Pancreas (tissue), 10 donors: ENCODE measurements at regions not wholly inside any gene's neighbourhood (a gene's known extent, or its start where the extent isn't known, plus 50 kb on each side); places are given as distances from the start of the nearest gene placed in this dataset.

Experiments
- ATAC-seq, 4 donors: fragments of 200-7000 bp; cut with Tn5 transposase; one replicate each; pipeline versions ENCODE4 v1.8.0 to v1.9.1; 2020; ENCODE audit warnings: mild to moderate bottlenecking in 4 of 4, moderate library complexity in 4 of 4
- DNase-seq, 6 donors: peaks; one replicate each; pipeline ENCODE4 v3.0.0-alpha.2; 2020
- FAIRE-seq: peaks from 2 replicates; lab custom pipeline; 2012; peaks lifted over from hg19 to GRCh38; lab: Jason Lieb, UNC
- H3K27ac ChIP-seq, 4 donors: fragments of 200-600 bp; sonication (generic); 1 replicate in 3 of 4; 2 replicates in 1 of 4; pipeline versions ENCODE4 v1.5.0 to v1.8.0; 2020
- H3K27me3 ChIP-seq, 4 donors: fragments of 200-600 bp; one replicate each; pipeline ENCODE4 v1.8.0; 2021
- H3K36me3 ChIP-seq, 3 donors: fragments of 200-600 bp; sonication (generic) in 1 of 3; one replicate each; pipeline versions ENCODE4 v1.5.0 to v1.8.0; 2020 to 2021
- H3K4me1 ChIP-seq, 3 donors: fragments of 200-600 bp; one replicate each; pipeline ENCODE4 v1.8.0; 2021
- H3K4me3 ChIP-seq, 4 donors: fragments of 200-600 bp; sonication (generic) in 2 of 4; one replicate each; pipeline versions ENCODE4 v1.5.0 to v1.8.0; 2020 to 2021
- H3K9me3 ChIP-seq, 4 donors: fragments of 200-600 bp; one replicate each; pipeline ENCODE4 v1.8.0; 2021
- WGBS, 2 donors: extraction: QIAGEN DNeasy Blood & Tissue Kit; methylation state at CpG; one replicate each; pipeline ENCODE4 v1.1.7; 2013; 5-methylcytosine and 5-hydroxymethylcytosine counted together
- intact Hi-C, 3 donors: fragments of 100-400 bp; cut with DNase I; formaldehyde crosslinking; loops; one replicate each; pipeline versions ENCODE4 v1.11.1 to v1.14.2; 2022
- TF ChIP-seq, protein P1 (sequence below), 4 donors: fragments of 200-600 bp; sonication (generic) in 3 of 4; IDR thresholded peaks; one replicate each; pipeline versions ENCODE4 v1.5.0 to v1.8.0; 2021; ENCODE audit warnings: antibody characterized with exemption in 4 of 4
- donor health status: healthy with polysubstance abuse.
- donor health status: DM: no; HTN: no; CAD: no; lungs with moderate emphysema.
- donor health status: DM: no; HTN: no; CAD: no.
- donor health status: control.
- donor health status: control.
- donor health status: Bipolar disorder and iron deficiency.
- donor health status: DM: yes; HTN: yes; CAD: no.
- donor health status: DM: no; HTN: no; CAD: no.
- donor health status: DM: no; HTN: no; CAD: no.
- donor health status: DM: yes; HTN: yes; CAD: no.

DNA sequence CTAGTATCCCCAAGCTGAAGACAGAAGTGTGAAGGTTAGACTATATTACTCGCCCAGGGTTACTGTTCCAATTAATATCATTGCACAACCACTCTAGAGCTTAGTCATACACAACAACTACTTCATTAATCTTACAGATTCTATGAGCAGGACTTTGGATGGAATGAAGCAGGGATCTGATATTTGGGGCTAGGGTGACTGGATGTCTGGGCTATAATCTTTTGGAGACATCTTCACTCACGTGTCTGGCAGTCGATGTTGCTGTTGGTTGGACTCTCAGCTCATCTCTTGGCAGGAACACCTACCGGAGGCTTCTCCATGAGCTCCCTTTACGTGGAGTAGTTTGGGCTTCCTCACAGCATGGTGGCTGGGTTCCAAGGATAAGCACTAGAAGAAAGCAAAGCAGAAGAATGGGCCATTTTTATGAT, 519.2 kb upstream of the B3GALT2 start:
- ATAC-seq: no peak
- intact Hi-C loops: no loop called here
- H3K27ac ChIP-seq: no peak overlapping the region
- TF ChIP-seq, protein P1, sequence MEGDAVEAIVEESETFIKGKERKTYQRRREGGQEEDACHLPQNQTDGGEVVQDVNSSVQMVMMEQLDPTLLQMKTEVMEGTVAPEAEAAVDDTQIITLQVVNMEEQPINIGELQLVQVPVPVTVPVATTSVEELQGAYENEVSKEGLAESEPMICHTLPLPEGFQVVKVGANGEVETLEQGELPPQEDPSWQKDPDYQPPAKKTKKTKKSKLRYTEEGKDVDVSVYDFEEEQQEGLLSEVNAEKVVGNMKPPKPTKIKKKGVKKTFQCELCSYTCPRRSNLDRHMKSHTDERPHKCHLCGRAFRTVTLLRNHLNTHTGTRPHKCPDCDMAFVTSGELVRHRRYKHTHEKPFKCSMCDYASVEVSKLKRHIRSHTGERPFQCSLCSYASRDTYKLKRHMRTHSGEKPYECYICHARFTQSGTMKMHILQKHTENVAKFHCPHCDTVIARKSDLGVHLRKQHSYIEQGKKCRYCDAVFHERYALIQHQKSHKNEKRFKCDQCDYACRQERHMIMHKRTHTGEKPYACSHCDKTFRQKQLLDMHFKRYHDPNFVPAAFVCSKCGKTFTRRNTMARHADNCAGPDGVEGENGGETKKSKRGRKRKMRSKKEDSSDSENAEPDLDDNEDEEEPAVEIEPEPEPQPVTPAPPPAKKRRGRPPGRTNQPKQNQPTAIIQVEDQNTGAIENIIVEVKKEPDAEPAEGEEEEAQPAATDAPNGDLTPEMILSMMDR (IDR thresholded peaks at IDR 0.05): no peak
- 79 to 84% methylated on average over 5 of the region's 5 CpGs for WGBS, 2 donors
- no peaks in the 10 kb centered on the region for H3K9me3 ChIP-seq
- no peaks in the 10 kb centered on the region for H3K4me1 ChIP-seq
- no peak for FAIRE-seq
- no peaks in the 10 kb centered on the region for H3K27me3 ChIP-seq
- DNase-seq: no peak
- no peaks in the 10 kb centered on the region for H3K36me3 ChIP-seq
- no peak overlapping the region for H3K4me3 ChIP-seq

DNA sequence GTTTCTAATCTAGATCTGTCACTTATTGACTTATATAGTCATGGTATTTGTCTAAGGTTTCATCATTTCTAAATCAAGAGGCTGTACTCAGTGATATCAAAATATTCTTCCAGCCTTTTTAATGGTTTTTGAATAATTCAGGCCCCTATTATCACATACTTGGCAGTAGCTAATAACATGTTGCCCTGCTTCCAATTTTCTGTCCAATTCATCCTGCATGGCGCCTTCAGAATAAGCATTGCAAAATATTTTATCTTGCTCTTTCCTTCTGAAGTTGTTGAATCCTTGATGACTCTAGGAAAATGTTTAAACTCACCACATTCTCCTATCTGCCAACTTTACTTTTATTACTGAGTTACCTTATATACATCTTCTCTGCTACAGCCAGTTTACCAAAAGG, 517.2 kb upstream of the B3GALT2 start:
- TF ChIP-seq, protein P1 (IDR thresholded peaks at IDR 0.05): no peak
- FAIRE-seq: no peak
- no peaks in the 10 kb centered on the region for H3K27me3 ChIP-seq

GRCh38 chr1:193703121-193703520, 516.7 kb upstream of the B3GALT2 start:
- H3K4me3 ChIP-seq: no peak overlapping the region
- no peaks in the 10 kb centered on the region for H3K9me3 ChIP-seq
- intact Hi-C loops: no loop called here
- H3K36me3 ChIP-seq: no peaks in the 10 kb centered on the region
- H3K4me1 ChIP-seq: no peaks in the 10 kb centered on the region
- no peaks in the 10 kb centered on the region for H3K27me3 ChIP-seq
- TF ChIP-seq, protein P1 (IDR thresholded peaks at IDR 0.05): no peak
- ATAC-seq (no peak), FAIRE-seq (no peak), DNase-seq (no peak)
- no peak overlapping the region for H3K27ac ChIP-seq

More for the DNA sequence above, 517.2 kb upstream of the B3GALT2 start:
- H3K4me3 ChIP-seq: no peak overlapping the region
- intact Hi-C loops: no loop called here
- no peak overlapping the region for H3K27ac ChIP-seq
- ATAC-seq (no peak), DNase-seq (no peak)
- H3K36me3 ChIP-seq: no peaks in the 10 kb centered on the region
- H3K9me3 ChIP-seq: no peaks in the 10 kb centered on the region
- WGBS, 2 donors: 74 to 75% methylated on average over 1 of the region's 1 CpG
- H3K4me1 ChIP-seq: no peaks in the 10 kb centered on the region

DNA sequence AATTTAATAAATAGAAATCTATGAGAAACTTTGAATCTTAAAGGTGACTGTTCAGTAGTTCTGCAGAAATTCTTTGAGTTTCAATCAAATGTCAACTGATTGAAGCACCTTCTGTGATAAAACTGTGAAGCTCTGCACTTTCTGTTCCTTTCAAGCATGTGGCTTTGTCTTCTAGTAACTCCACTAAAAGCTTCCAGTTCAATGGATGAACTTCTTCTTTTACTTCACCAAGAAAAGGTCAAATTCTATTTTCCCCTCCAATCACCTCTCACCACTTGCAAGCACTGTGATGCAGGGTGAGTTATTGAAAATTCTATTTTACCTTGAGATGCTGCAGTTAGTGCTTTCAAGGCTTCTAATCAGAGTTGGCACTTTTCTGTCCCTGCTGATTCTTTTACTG, 515.3 kb upstream of the B3GALT2 start:
- intact Hi-C loops: no loop called here
- no peaks in the 10 kb centered on the region for H3K4me1 ChIP-seq
- H3K9me3 ChIP-seq: no peaks in the 10 kb centered on the region
- no peaks in the 10 kb centered on the region for H3K36me3 ChIP-seq
- no peak overlapping the region for H3K4me3 ChIP-seq
- TF ChIP-seq, protein P1 (IDR thresholded peaks at IDR 0.05): no peak
- no peak overlapping the region for H3K27ac ChIP-seq
- FAIRE-seq (no peak), ATAC-seq (no peak), DNase-seq (no peak)
- no peaks in the 10 kb centered on the region for H3K27me3 ChIP-seq

DNA sequence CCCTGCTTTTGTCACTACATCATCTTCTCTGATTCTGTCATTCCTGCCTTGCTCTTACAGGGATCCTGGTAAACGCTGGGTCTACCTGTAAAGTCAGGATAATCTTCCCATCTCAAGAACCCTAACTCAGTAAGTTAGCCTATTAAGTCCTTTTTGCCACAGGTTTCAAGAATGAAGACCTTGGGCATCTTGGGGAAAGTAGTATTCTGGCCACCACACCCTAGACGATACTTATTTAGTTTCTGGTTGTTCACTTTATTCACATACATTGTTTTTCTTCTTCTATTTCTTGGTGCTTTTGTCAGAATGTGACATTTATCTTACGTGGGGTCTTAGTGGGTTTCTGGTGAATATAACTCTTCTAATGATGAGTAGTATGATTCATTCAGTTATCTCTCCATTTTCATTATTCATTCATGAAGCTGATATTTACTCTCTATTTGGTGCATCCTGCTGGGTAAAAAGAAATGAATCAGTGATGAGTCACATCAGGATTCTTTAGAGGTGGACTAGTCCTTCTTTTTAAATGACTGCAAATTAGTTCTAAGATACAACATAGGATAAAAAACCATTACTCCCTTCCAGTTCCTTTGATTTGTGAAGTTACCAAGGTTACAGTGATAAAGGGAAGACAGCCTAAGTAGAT, 514.4 kb upstream of the B3GALT2 start:
- intact Hi-C loops: no loop called here
- DNase-seq (no peak), FAIRE-seq (no peak), ATAC-seq (no peak)
- Histone ChIP-seq H3K36me3 (no peaks in the 10 kb centered on the region), H3K27ac (no peak overlapping the region), H3K27me3 (no peaks in the 10 kb centered on the region), H3K9me3 (no peaks in the 10 kb centered on the region), H3K4me1 (no peaks in the 10 kb centered on the region), H3K4me3 (no peak overlapping the region)
- 66 to 79% methylated on average over 3 of the region's 3 CpGs for WGBS, 2 donors
- TF ChIP-seq, protein P1 (IDR thresholded peaks at IDR 0.05): no peak
